Gastrocnemius medialis (tissue), 4 donors: ENCODE measurements at regions not wholly inside any gene's neighbourhood (a gene's known extent, or its start where the extent isn't known, plus 50 kb on each side); places are given as distances from the start of the nearest gene placed in this dataset.

Source experiments
- POLR2A ChIP-seq, 2 donors: fragments of 450-650 bp; IDR thresholded peaks; one replicate each; pipeline ENCODE4 v1.6.1; 2017; ENCODE audit warnings: antibody characterized with exemption in 2 of 2, mild to moderate bottlenecking in 2 of 2, moderate library complexity in 2 of 2
- TF ChIP-seq, protein P1 (sequence below), 5 experiments: fragments of 450-650 bp in 3 of 5; fragments of 200-600 bp in 2 of 5; sonication (generic) in 2 of 5; IDR thresholded peaks in 4 of 5; conservative IDR thresholded peaks in 1 of 5; 1 replicate in 4 of 5; 2 replicates in 1 of 5; pipeline ENCODE4 v1.5.1; 2016 to 2019; ENCODE audit warnings: antibody characterized with exemption in 5 of 5, mild to moderate bottlenecking in 3 of 5, moderate library complexity in 3 of 5

DNA sequence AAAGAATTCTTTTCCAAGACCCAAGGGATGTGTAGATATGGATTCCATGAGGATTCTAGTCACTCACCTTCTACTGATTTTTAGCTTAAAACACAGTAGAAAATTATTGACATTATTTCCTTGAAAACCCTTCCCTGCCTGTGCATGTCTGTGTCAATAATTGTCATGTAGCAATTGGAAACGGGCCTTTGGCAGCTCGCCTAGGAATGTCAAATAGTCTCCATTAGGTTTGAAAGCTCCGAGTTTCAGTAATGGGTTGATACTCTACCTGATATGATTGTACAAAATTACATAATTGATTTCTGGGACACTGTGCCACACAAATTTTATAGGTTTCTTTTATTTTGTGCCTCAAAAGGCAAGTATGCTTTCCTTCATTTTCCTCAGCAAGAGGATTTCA, 515.2 kb upstream of the ARID1B start:
- TF ChIP-seq, protein P1, sequence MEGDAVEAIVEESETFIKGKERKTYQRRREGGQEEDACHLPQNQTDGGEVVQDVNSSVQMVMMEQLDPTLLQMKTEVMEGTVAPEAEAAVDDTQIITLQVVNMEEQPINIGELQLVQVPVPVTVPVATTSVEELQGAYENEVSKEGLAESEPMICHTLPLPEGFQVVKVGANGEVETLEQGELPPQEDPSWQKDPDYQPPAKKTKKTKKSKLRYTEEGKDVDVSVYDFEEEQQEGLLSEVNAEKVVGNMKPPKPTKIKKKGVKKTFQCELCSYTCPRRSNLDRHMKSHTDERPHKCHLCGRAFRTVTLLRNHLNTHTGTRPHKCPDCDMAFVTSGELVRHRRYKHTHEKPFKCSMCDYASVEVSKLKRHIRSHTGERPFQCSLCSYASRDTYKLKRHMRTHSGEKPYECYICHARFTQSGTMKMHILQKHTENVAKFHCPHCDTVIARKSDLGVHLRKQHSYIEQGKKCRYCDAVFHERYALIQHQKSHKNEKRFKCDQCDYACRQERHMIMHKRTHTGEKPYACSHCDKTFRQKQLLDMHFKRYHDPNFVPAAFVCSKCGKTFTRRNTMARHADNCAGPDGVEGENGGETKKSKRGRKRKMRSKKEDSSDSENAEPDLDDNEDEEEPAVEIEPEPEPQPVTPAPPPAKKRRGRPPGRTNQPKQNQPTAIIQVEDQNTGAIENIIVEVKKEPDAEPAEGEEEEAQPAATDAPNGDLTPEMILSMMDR (IDR thresholded peaks at IDR 0.05 in 4 of 5, conservative IDR thresholded peaks at IDR 0.05 in 1 of 5) = no peak
- no peak for TF ChIP-seq POLR2A (IDR thresholded peaks at IDR 0.05)
